Amniotic stem cell (primary cell): ENCODE measurements at regions not wholly inside any gene's neighbourhood (a gene's known extent, or its start where the extent isn't known, plus 50 kb on each side); places are given as distances from the start of the nearest gene placed in this dataset.

ENCODE experiments used
- DNase-seq: peaks from one replicate; lab custom pipeline; 2025; lab: John Stamatoyannopoulos, UW

DNA sequence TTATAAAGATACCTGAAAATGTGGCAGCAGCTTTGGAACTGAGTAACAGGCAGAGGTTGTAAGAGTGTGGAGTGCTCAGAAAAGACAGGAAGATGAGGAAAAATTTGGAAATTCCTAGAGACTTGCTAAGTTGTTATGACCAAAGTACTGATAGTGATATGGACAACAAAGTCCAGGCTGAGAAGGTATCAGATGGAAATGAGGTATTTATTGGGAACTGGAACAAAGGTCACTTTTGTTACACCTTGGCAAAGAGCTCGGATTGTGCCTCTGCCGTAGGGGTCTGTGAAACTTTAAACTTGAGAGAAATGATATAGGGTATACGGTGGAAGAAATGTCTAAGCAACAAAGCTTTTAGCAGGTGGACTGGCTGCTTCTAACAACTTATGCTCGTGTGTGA lies 419.9 kb downstream of the PCDH17 start:
- no peak for DNase-seq

- no peak for DNase-seq
Measured at GRCh38 chr13:58051807-58052375, 420.3 kb downstream of the PCDH17 start.

GRCh38 chr13:58056426-58056825 lies 424.9 kb downstream of the PCDH17 start:
- DNase-seq, result no peak

DNA sequence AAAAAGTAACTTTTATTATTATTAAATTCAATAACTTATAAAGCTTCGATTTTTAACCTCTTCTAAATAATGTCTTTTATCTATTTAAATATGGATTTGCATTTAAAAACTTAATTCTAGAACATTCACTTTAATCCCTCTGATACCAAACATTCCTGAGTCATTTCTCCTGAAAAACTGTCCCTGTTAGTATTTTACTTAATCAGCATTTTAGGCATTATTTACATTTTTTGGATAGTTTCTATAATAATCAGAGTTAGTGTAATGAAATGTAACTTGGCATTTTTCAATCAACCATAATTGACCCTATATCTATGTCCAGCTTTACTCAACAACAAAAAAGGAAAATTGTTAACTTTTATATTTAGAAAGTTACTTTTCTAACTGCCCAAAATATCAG lies 428.1 kb downstream of the PCDH17 start:
- no peak for DNase-seq

DNA sequence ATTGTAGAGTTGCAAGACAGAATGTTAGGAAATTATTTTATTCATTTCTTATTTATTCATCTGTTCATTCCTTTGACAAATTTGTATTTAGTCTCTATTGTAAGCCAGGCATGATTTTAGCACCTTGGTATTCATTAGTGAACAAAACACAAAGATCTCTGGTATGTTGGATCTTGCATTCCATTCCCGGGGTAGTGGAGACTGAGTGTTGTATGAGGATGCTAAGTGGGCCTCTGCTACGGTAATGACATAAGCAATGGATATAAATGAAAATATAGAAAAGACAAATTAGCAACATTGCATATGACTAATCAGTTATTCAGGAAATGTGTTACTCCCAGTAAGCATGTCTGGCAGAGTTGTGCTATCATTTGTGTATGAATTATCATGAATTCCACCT lies 449.3 kb downstream of the PCDH17 start:
- DNase-seq, result no peak

GRCh38 chr13:58081301-58081820 lies 449.8 kb downstream of the PCDH17 start:
- no peak for DNase-seq

DNA sequence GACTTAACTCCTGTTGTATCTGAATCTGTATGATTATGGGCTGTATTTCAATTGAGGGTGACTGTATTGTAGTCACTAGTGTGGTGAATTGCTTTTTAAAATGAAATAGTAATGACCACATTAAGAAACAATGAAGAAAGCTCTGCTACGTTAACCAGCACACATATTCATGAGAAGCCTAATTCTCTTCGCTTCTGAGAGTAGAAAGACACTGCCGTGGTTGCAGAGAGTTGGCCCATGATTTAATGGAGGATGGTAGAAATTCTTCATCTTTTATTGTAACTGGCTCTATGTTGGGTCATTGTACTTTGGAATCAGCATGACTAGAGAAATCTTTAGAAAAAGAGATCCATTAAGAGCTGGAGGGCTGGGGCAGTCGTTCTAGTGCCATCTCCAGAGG lies 451.5 kb downstream of the PCDH17 start:
- no peak for DNase-seq

- DNase-seq, result no peak
Measured at GRCh38 chr13:58085274-58085673, 453.7 kb downstream of the PCDH17 start.

- DNase-seq, result no peak
Measured at GRCh38 chr13:58085819-58086218, 454.3 kb downstream of the PCDH17 start.

DNA sequence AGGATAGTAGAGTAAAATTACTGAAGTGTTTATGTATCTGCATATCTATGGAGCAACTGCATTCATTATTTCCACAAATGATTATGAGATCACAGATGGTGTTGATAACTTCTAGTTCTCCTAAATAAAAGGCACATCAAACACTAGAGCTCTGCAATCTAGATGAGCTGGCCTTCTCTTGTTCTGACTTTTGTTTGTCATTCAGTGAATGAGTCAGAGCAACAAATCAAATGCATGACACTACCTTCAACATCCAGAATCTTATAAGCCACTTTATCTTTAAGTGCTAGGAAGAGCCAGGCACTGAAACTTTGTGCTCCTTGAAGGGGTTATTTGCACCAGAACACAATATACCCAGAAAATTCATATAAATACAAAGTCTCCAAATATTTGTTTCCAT lies 456.0 kb downstream of the PCDH17 start:
- DNase-seq, result no peak

- no peak for DNase-seq
Measured at GRCh38 chr13:58093394-58093793, 461.9 kb downstream of the PCDH17 start.

- DNase-seq, result no peak
Measured at GRCh38 chr13:58097831-58098230, 466.3 kb downstream of the PCDH17 start.

DNA sequence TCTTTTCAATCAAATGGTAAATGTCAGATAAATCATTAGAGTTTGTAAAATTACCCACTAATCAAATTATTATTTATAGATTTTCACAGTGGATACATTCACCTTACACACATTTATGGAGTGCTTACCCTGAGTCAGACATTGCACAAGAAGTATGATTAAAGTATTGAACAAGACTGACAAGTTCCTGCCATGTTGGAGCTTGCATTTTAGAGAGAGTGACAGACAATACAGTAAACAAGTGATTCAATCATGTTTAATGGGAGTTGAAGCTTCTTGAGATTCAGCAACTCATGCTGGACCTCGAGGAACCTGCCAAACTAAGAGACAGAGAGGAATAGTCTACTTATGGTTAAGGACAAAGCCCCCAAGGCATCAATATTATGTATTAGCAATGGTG lies 487.8 kb downstream of the PCDH17 start:
- no peak for DNase-seq

GRCh38 chr13:58119804-58120203 lies 488.3 kb downstream of the PCDH17 start:
- DNase-seq, result no peak

DNA sequence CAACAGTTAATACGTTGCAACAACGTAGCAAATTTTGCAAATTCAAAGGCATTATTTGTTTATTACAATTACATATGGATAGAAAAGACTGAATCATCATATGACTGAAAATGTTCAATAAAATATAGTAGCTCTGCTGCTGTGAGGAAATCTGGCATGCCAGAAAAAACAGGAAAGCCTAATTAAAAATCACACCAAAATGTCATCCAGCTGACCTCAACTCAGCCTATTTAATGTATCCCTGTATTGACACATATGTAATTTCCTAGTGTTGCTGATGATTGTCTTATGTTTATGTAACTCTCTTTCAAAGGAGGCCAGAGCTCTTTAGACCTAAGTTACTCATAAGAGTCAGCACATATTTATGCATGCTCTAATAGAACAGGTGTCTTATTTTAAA lies 495.0 kb downstream of the PCDH17 start:
- DNase-seq, result no peak

DNA sequence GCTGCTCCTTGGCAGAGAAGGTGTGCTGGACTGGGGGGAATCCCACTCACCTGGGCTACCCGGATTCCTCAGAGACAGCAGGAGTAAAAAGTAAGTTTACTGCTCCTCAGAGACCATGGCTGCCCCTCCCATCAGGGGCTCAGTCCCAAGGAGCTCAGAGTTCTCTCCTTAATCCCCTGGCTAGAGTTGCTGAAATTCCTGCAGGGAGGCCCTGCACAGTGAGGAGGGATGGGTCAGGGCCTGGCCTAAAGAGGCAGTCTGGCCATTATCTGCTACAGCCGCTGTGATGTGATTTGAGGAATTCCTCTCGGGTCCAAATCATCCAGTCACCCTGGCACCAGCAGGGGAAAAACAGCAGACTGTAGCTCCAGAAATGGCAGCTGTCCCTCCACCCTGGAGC lies 502.5 kb downstream of the PCDH17 start:
- DNase-seq, result no peak

DNA sequence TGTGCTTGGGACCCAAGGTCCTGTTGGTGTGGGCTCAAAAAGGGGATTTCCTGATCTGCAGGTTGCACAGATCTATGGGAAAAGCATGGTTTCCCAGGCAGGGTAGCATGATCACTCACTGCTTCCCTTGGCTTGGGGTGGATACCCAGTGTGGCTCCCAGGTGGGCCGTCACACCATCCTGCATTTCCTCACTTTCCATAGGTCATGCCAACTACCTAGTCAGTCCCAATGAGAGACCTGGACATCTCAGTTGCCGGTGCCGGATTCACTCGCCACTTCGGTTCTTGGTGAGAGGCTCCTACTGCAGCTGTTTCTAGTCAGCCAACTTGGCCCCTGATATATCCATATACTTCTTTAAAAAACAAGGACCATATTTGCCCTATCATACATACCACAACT lies 503.0 kb downstream of the PCDH17 start:
- no peak for DNase-seq

DNA sequence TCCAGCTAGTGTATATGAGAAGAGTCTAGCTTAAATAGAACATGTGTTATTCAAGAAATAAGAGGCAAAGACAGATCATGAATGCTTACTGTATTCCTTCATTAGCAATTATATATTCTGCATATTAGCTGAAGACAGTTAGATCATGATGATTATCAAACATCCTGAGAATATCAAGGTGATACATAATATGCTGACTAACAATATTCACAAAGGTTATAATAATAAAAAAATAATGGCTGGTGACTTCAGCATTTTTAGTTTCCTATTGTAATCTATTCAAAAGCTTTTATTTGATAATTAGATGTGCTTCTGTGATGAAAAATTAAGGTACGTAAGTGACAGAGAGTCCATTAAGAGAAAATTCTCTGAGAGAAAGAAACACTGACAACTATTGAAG lies 511.4 kb downstream of the PCDH17 start:
- DNase-seq, result no peak

GRCh38 chr13:58144616-58145015 lies 513.1 kb downstream of the PCDH17 start:
- no peak for DNase-seq

GRCh38 chr13:58151452-58151851 lies 519.9 kb downstream of the PCDH17 start:
- no peak for DNase-seq

GRCh38 chr13:58160980-58161379 lies 529.4 kb downstream of the PCDH17 start:
- no peak for DNase-seq

GRCh38 chr13:58165617-58166016 lies 534.1 kb downstream of the PCDH17 start:
- no peak for DNase-seq

GRCh38 chr13:58181111-58181510 lies 549.6 kb downstream of the PCDH17 start:
- DNase-seq, result no peak

GRCh38 chr13:58187881-58188280 lies 556.3 kb downstream of the PCDH17 start:
- no peak for DNase-seq

DNA sequence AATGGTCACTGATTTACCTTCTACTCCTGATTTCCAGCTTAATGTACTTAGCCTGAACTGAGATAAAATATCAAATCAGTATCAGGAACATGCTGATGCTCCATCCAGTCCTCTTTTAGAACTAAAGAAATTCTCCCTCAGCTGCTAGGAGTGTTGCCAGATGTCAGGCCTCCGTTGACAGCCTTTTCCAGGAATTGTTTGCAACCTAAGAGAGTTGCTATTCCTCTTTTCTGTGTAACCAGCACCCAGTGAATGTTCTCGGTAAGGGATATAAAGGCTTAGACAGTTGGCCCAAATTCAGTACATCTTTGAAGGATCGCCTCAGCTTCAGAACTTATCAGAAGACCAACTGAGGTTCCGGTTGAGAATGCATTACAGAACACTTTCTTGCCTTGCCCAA lies 559.0 kb downstream of the PCDH17 start:
- no peak for DNase-seq
